ENCODE measurements at regions not wholly inside any gene's neighbourhood (a gene's known extent, or its start where the extent isn't known, plus 50 kb on each side); places are given as distances from the start of the nearest gene placed in this dataset.

- peaks cover 32% of the 10 kb centered on the region for H3K4me1 ChIP-seq (ENCODE audit: control insufficient read depth, extremely low read depth, insufficient read depth, low read length)
- DNase-seq (ENCODE audit: low read depth in 2 of 2), result peak; percentile 82 to 90
Observed at GRCh38 chr7:94303695-94304094, 91.0 kb upstream of the COL1A2 start.

GRCh38 chr7:94304878-94305277, 89.8 kb upstream of the COL1A2 start:
- Histone ChIP-seq H3K4me3 (replicated peaks in 1 of 4; ENCODE audit: control extremely low read depth in 1 of 4, insufficient read depth in 1 of 4, low read depth in 3 of 4, low read length in 4 of 4) (no peak overlapping the region), H3K4me2 (ENCODE audit: extremely low read depth, insufficient read depth, low read length) (no peak overlapping the region), H3K27me3 (ENCODE audit: control insufficient read depth, insufficient read depth, low read length) (no peaks in the 10 kb centered on the region), H4K20me1 (ENCODE audit: control insufficient read depth, extremely low read depth, insufficient read depth, low read length) (no peaks in the 10 kb centered on the region), H2AFZ (ENCODE audit: low read length) (no peak overlapping the region), H3K4me1 (ENCODE audit: control insufficient read depth, extremely low read depth, insufficient read depth, low read length) (peaks cover 28% of the 10 kb centered on the region), H3K27ac (ENCODE audit: insufficient read depth, low read length) (no peak overlapping the region), H3K36me3 (ENCODE audit: control insufficient read depth, insufficient read depth, low read length) (no peaks in the 10 kb centered on the region), H3K9ac (ENCODE audit: insufficient read depth, low read length) (no peak overlapping the region), H3K79me2 (ENCODE audit: control insufficient read depth, insufficient read depth, low read length) (no peaks in the 10 kb centered on the region), H3K9me3 (ENCODE audit: control insufficient read depth, insufficient read depth, low read depth, low read length) (no peaks in the 10 kb centered on the region)
- no peak for TF ChIP-seq EZH2 (IDR thresholded peaks at IDR 0.05; ENCODE audit: low read length, missing control alignments)
- TF ChIP-seq CTCF (conservative IDR thresholded peaks at IDR 0.05 in 1 of 2, IDR thresholded peaks at IDR 0.05 in 1 of 2; ENCODE audit: low read depth in 1 of 2, low read length in 2 of 2), result no peak
- DNase-seq (ENCODE audit: low read depth in 2 of 2), result no peak

More at GRCh38 chr7:94303695-94304094, 91.0 kb upstream of the COL1A2 start:
- H3K36me3 ChIP-seq (ENCODE audit: control insufficient read depth, insufficient read depth, low read length), result no peaks in the 10 kb centered on the region
- peak overlapping the region; percentile 70 for H2AFZ ChIP-seq (ENCODE audit: low read length)
- peak overlapping the region; percentile 47 for H3K27ac ChIP-seq (ENCODE audit: insufficient read depth, low read length)
- peak overlapping the region in 2 of 4 experiments; percentile 11 to 31 for H3K4me3 ChIP-seq (replicated peaks in 1 of 4; ENCODE audit: control extremely low read depth in 1 of 4, insufficient read depth in 1 of 4, low read depth in 3 of 4, low read length in 4 of 4)
- H3K27me3 ChIP-seq (ENCODE audit: control insufficient read depth, insufficient read depth, low read length), result no peaks in the 10 kb centered on the region
- H3K4me2 ChIP-seq (ENCODE audit: extremely low read depth, insufficient read depth, low read length), result peak overlapping the region; percentile 77
- no peaks in the 10 kb centered on the region for H4K20me1 ChIP-seq (ENCODE audit: control insufficient read depth, extremely low read depth, insufficient read depth, low read length)
- H3K9me3 ChIP-seq (ENCODE audit: control insufficient read depth, insufficient read depth, low read depth, low read length), result no peaks in the 10 kb centered on the region
- H3K79me2 ChIP-seq (ENCODE audit: control insufficient read depth, insufficient read depth, low read length), result no peaks in the 10 kb centered on the region
- TF ChIP-seq EZH2 (IDR thresholded peaks at IDR 0.05; ENCODE audit: low read length, missing control alignments) (no peak), CTCF (conservative IDR thresholded peaks at IDR 0.05 in 1 of 2, IDR thresholded peaks at IDR 0.05 in 1 of 2; ENCODE audit: low read depth in 1 of 2, low read length in 2 of 2) (no peak)
- no peak overlapping the region for H3K9ac ChIP-seq (ENCODE audit: insufficient read depth, low read length)

- no peak overlapping the region for H2AFZ ChIP-seq (ENCODE audit: low read length)
- no peak overlapping the region for H3K9ac ChIP-seq (ENCODE audit: insufficient read depth, low read length)
- no peaks in the 10 kb centered on the region for H4K20me1 ChIP-seq (ENCODE audit: control insufficient read depth, extremely low read depth, insufficient read depth, low read length)
- H3K4me3 ChIP-seq (replicated peaks in 1 of 4; ENCODE audit: control extremely low read depth in 1 of 4, insufficient read depth in 1 of 4, low read depth in 3 of 4, low read length in 4 of 4), result no peak overlapping the region
- DNase-seq (ENCODE audit: low read depth in 2 of 2), result no peak
- no peak for TF ChIP-seq CTCF (conservative IDR thresholded peaks at IDR 0.05 in 1 of 2, IDR thresholded peaks at IDR 0.05 in 1 of 2; ENCODE audit: low read depth in 1 of 2, low read length in 2 of 2)
- TF ChIP-seq EZH2 (IDR thresholded peaks at IDR 0.05; ENCODE audit: low read length, missing control alignments), result no peak
- H3K9me3 ChIP-seq (ENCODE audit: control insufficient read depth, insufficient read depth, low read depth, low read length), result no peaks in the 10 kb centered on the region
- no peaks in the 10 kb centered on the region for H3K79me2 ChIP-seq (ENCODE audit: control insufficient read depth, insufficient read depth, low read length)
- H3K4me1 ChIP-seq (ENCODE audit: control insufficient read depth, extremely low read depth, insufficient read depth, low read length), result peaks cover 19% of the 10 kb centered on the region
- H3K27ac ChIP-seq (ENCODE audit: insufficient read depth, low read length), result no peak overlapping the region
- H3K36me3 ChIP-seq (ENCODE audit: control insufficient read depth, insufficient read depth, low read length), result no peaks in the 10 kb centered on the region
- H3K4me2 ChIP-seq (ENCODE audit: extremely low read depth, insufficient read depth, low read length), result no peak overlapping the region
- H3K27me3 ChIP-seq (ENCODE audit: control insufficient read depth, insufficient read depth, low read length), result no peaks in the 10 kb centered on the region
Observed at GRCh38 chr7:94305836-94306235, 88.9 kb upstream of the COL1A2 start.
